HFF-Myc (cell line): ENCODE measurements at regions not wholly inside any gene's neighbourhood (a gene's known extent, or its start where the extent isn't known, plus 50 kb on each side); places are given as distances from the start of the nearest gene placed in this dataset.

Experiments used
- DNase-seq: peaks from one replicate; pipeline ENCODE4 v3.0.0-alpha.2; 2011; ENCODE audit warnings: low read depth; ENCODE audit errors: extremely low read depth
- H3K4me3 ChIP-seq: replicated peaks from 2 replicates; pipeline ENCODE4 v1.5.1; 2011; ENCODE audit warnings: low read depth, mild to moderate bottlenecking, control low read depth, low read length
- CTCF ChIP-seq: IDR thresholded peaks from 2 replicates; pipeline ENCODE4 v1.5.1; 2012; ENCODE audit warnings: mild to moderate bottlenecking, low read depth, low read length, control low read depth; ENCODE audit errors: missing control alignments

- DNase-seq, result no peak
- TF ChIP-seq CTCF, result no peak
- H3K4me3 ChIP-seq, result no peak overlapping the region
Measured at GRCh38 chr4:71275004-71275403, 63.8 kb upstream of the SLC4A4 start.

- no peak overlapping the region for H3K4me3 ChIP-seq
- no peak for TF ChIP-seq CTCF
- no peak for DNase-seq
Measured at GRCh38 chr4:71275570-71275969, 63.2 kb upstream of the SLC4A4 start.

- H3K4me3 ChIP-seq, result no peak overlapping the region
- no peak for TF ChIP-seq CTCF
- DNase-seq, result no peak
Measured at GRCh38 chr4:71277353-71277752, 61.5 kb upstream of the SLC4A4 start.

GRCh38 chr4:71283642-71284257 is 55.1 kb upstream of the SLC4A4 start:
- no peak for DNase-seq
- H3K4me3 ChIP-seq, result no peak overlapping the region

GRCh38 chr4:71287305-71287704 is 51.5 kb upstream of the SLC4A4 start:
- H3K4me3 ChIP-seq, result no peak overlapping the region
- no peak for DNase-seq
- no peak for TF ChIP-seq CTCF

More at GRCh38 chr4:71283642-71284257, 55.1 kb upstream of the SLC4A4 start:
- TF ChIP-seq CTCF, result no peak

GRCh38 chr4:71288875-71289274 is 49.9 kb upstream of the SLC4A4 start:
- no peak overlapping the region for H3K4me3 ChIP-seq
- no peak for DNase-seq
- no peak for TF ChIP-seq CTCF
